Activated CD4-positive, alpha-beta T cell treated with anti-CD3 and anti-CD28 coated beads, Interleukin-2, Interleukin-6, amounts not matched to agents 100 ng/mL and 50 ng/mL, durations not matched to agents 16 hours and 8 hours (primary cell): ENCODE measurements at regions not wholly inside any gene's neighbourhood (a gene's known extent, or its start where the extent isn't known, plus 50 kb on each side); places are given as distances from the start of the nearest gene placed in this dataset.

Experiments used
- DNase-seq: peaks from one replicate; pipeline ENCODE4 v3.0.0-alpha.2; 2020

GRCh38 chr1:182114627-182115023 is 53.1 kb upstream of the ZNF648 start:
- no peak for DNase-seq

DNA sequence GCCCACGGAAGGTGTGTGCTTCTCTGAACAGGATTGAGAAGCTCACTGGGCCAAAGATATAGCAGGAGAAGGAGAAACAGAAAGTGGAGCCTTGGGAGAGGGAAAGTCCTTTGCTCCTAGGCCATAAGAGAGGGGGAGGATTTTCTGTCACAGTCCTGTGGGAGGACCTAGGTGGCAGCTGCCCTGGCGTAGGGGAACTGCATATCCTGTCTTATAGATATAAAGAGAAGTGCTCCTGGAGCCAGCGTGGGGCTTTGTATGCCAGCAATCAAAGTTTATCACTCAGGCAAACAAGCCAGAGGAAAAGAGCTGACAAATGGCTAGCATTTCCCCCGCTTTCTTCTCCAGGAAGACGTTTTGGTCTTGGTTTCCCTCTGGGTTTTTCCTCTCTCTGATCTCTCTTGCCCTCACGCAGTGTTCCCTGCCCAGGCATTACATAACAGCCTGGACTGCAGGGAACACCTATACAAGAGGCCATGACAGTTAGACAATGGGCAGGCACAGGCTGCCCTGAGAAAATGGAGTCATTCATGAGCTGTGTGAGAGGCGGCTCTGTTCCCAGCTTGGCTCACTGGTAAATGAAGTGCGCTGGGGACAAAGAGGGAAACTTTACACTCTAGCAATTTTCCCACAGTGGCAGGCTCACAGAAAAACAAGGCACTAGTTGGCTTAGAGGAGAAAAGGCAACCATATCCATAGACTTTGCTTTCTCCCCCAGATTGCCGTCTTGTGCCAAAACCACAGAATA is 52.5 kb upstream of the ZNF648 start:
- DNase-seq = no peak

DNA sequence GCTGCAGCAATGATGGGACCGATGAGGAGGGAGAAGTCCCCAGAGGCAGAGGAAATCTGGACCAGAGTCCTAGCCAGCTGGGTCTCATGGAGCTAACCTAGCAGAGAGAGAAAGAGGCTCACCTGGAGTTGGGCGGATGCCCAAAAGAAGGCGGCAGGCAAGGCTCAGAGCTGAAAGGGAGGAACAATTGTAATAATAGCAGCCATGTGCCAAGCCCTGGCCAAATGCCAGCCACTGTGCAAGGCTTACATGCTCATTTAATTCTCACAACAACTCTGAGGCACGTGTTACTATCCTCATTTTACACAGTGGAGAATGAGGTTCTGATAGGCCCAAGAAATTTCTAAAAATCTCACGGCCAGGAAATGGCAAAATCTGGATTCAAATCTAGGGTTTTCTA is 50.0 kb upstream of the ZNF648 start:
- no peak for DNase-seq
